Prostate gland (tissue), 2 donors: ENCODE measurements at regions not wholly inside any gene's neighbourhood (a gene's known extent, or its start where the extent isn't known, plus 50 kb on each side); places are given as distances from the start of the nearest gene placed in this dataset.
"Not testable (repeated sequence)": the region's sequence is repeated elsewhere in the genome, so short reads cannot be mapped to it uniquely, and the experiment has no call there.

ENCODE experiments used
- DNase-seq: peaks from one replicate; pipeline ENCODE4 v3.0.0-alpha.2; 2019; ENCODE audit warnings: low spot score
- H3K27ac ChIP-seq, 2 donors: fragments of 200-600 bp; sonication (generic); 2 replicates each; pipeline ENCODE4 v1.5.1; 2017 to 2019
- H3K27me3 ChIP-seq: fragments of 200-600 bp; sonication (generic); replicated peaks from 2 replicates; pipeline ENCODE4 v1.5.1; 2019; ENCODE audit not compliant: insufficient read depth
- H3K36me3 ChIP-seq, 2 donors: fragments of 200-600 bp; sonication (generic); 1 replicate in 1 of 2; 2 replicates in 1 of 2; pipeline versions ENCODE4 v1.5.1 to v1.8.1; 2017 to 2019
- H3K4me1 ChIP-seq: fragments of 200-600 bp; sonication (generic); replicated peaks from 2 replicates; pipeline ENCODE4 v1.5.1; 2019
- H3K4me3 ChIP-seq, 2 donors: fragments of 200-600 bp; sonication (generic); 2 replicates each; pipeline ENCODE4 v1.5.1; 2017 to 2019
- H3K9me3 ChIP-seq: fragments of 200-600 bp; sonication (generic); 2 replicates; pipeline ENCODE4 v1.5.1; 2017
- POLR2A ChIP-seq: fragments of 450-650 bp; IDR thresholded peaks from one replicate; pipeline ENCODE4 v1.6.1; 2016; ENCODE audit warnings: antibody characterized with exemption, mild to moderate bottlenecking
- POLR2AphosphoS5 ChIP-seq: sonication (generic); formaldehyde crosslinking; IDR thresholded peaks from one replicate; pipeline ENCODE4 v1.6.1; 2017; ENCODE audit warnings: antibody characterized with exemption
- WGBS: methylation state at CpG from one replicate; pipeline ENCODE4 v1.1.5; 2018; 5-methylcytosine and 5-hydroxymethylcytosine counted together
- intact Hi-C: fragments of 100-400 bp; cut with DNase I; formaldehyde crosslinking; loops from one replicate; pipeline ENCODE4 v1.14.2; 2022
- TF ChIP-seq, protein P1 (sequence below), 4 experiments: fragments of 200-600 bp in 2 of 4; fragments of 450-650 bp in 2 of 4; sonication (generic) in 2 of 4; IDR thresholded peaks; 1 replicate in 3 of 4; 2 replicates in 1 of 4; pipeline ENCODE4 v1.5.1; 2016 to 2019; ENCODE audit warnings: antibody characterized with exemption in 4 of 4, mild to moderate bottlenecking in 2 of 4, moderate library complexity in 2 of 4

DNA sequence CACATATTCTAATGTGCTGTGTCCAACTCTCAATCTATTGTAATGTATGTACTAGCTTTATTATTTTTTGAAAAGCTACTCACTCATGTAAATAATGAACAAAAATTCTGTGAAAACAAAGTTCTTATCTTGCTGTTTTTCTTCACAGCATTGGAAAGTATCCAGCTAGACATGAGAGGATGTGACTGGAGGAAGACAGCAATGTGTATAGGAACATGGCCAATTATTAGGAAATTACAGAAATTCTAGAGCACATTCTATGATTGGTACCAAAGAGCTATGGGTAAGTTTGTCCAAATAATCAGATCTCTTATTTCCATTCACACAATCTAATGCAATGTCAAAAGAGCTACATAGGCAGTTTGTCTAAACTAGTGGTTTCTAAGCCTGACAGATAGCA, 1100.2 kb downstream of the FSCB start:
- H3K4me1 ChIP-seq: no peaks in the 10 kb centered on the region
- intact Hi-C loops: no loop called here
- H3K4me3 ChIP-seq: no peak overlapping the region
- H3K27ac ChIP-seq: no peak overlapping the region
- no peaks in the 10 kb centered on the region for H3K36me3 ChIP-seq
- TF ChIP-seq, protein P1, sequence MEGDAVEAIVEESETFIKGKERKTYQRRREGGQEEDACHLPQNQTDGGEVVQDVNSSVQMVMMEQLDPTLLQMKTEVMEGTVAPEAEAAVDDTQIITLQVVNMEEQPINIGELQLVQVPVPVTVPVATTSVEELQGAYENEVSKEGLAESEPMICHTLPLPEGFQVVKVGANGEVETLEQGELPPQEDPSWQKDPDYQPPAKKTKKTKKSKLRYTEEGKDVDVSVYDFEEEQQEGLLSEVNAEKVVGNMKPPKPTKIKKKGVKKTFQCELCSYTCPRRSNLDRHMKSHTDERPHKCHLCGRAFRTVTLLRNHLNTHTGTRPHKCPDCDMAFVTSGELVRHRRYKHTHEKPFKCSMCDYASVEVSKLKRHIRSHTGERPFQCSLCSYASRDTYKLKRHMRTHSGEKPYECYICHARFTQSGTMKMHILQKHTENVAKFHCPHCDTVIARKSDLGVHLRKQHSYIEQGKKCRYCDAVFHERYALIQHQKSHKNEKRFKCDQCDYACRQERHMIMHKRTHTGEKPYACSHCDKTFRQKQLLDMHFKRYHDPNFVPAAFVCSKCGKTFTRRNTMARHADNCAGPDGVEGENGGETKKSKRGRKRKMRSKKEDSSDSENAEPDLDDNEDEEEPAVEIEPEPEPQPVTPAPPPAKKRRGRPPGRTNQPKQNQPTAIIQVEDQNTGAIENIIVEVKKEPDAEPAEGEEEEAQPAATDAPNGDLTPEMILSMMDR (IDR thresholded peaks at IDR 0.05): no peak
- TF ChIP-seq POLR2AphosphoS5 (no peak), POLR2A (no peak)
- H3K27me3 ChIP-seq: no peaks in the 10 kb centered on the region
- H3K9me3 ChIP-seq: no peaks in the 10 kb centered on the region
- no peak for DNase-seq

DNA sequence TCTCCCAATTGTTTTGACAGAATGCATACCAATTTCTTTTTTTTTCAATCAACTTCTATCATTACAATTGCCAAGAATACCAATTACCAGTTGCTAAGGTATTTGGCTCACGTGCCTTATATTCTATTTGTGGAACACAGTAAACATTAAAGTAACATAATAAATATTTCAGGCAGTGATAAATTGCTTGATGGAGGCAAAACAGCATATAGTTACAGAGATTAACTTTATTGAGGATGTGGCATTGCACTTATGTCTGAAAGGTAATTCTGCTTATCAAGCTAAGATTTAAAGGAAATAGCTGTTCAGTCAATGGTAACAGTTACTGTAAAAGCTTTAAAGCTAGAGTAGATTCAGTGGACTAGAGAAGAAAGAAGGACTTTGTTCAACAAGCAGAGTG, 1107.8 kb downstream of the FSCB start:
- no peak overlapping the region for H3K4me3 ChIP-seq
- WGBS: 15% methylated on average over 1 of the region's 1 CpG
- no peaks in the 10 kb centered on the region for H3K9me3 ChIP-seq
- no peaks in the 10 kb centered on the region for H3K27me3 ChIP-seq
- H3K36me3 ChIP-seq: no peaks in the 10 kb centered on the region
- H3K27ac ChIP-seq: no peak overlapping the region
- intact Hi-C loops: no loop called here
- TF ChIP-seq POLR2AphosphoS5: no peak
- no peak for TF ChIP-seq POLR2A
- TF ChIP-seq, protein P1 (IDR thresholded peaks at IDR 0.05): no peak
- DNase-seq: no peak
- no peaks in the 10 kb centered on the region for H3K4me1 ChIP-seq

DNA sequence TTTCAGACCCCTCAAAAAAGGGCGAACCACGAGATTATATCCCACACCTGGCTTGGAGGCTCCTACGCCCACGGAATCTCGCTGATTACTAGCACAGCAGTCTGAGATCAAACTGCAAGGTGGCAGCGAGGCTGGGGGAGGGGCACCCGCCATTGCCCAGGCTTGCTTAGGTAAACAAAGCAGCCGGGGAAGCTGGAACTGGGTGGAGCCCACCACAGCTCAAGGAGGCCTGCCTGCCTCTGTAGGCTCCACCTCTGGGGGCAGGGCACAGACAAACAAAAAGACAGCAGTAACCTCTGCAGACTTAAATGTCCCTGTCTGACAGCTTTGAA, 1136.6 kb downstream of the FSCB start:
- intact Hi-C loops: not testable (repeated sequence)

DNA sequence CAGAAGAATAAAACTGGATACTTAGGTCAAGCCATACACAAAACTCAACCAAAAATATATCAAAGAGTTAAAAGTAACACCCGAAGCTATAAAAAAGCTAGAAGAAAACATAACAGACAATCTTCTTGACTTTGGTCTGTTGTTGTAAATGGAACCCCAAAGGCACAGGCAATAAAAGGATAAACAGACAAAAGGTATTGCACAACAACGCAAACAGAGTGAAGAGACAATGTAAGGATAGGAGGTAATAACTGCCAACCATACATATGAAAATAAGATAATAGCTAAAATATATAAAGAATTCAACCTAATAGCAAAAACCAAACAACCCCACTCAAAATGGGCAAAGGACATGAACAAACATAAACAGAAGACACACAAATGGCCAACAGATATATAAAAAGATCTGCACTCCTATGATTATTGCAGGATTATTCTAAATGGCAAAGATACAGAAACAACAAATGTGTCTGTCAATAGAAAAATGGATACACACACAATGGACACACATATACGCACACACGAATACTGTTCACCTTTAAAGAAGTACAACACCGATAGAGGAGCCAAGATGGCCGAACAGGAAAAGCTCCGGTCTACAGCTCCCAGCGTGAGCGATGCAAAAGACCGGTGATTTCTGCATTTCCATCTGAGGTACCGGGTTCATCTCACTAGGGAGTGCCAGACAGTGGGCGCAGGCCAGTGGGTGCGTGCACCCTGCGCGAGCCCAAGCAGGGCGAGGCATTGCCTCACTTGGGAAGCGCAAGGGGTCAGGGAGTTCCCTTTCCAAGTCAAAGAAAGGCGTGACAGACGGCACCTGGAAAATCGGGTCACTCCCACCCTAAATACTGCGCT, 1137.1 kb downstream of the FSCB start:
- intact Hi-C loops: loop anchor here (10.0 kb wide), 1 partner anchor 375 kb away; no protein-coding TSS in a partner anchor
- TF ChIP-seq, protein P1 (IDR thresholded peaks at IDR 0.05): no peak
- TF ChIP-seq POLR2AphosphoS5 (no peak), POLR2A (no peak)
- Histone ChIP-seq H3K36me3 (no peaks in the 10 kb centered on the region), H3K4me1 (no peaks in the 10 kb centered on the region), H3K9me3 (no peaks in the 10 kb centered on the region), H3K27ac (no peak overlapping the region), H3K4me3 (no peak overlapping the region), H3K27me3 (no peaks in the 10 kb centered on the region)
- no peak for DNase-seq
- 95% methylated on average over 21 of the region's 21 CpGs for WGBS

More for the DNA sequence above, 1136.6 kb downstream of the FSCB start:
- H3K4me1 ChIP-seq, H3K27ac ChIP-seq, H3K36me3 ChIP-seq, DNase-seq, H3K4me3 ChIP-seq, H3K9me3 ChIP-seq, H3K27me3 ChIP-seq: not testable (repeated sequence)
- 56% methylated on average over 8 of the region's 8 CpGs for WGBS

DNA sequence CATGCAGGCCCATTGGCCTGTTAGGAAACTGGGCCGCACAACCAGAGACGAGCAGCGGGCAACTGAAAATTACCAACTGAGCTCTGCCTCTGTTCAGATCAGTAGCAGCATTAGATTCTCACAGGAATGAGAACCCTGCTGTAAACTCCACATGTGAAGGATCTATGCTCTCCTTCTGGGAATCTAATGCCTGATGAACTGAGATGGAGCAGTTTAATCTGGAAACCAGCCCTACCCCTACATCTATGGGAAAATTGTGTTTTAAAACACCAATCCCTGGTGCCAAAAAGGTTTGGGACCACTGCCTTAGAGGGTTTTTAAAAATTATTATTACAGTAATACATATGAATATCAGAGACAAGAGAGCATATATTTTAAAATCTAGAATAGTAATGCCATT, 1144.5 kb downstream of the FSCB start:
- DNase-seq: no peak
- H3K4me3 ChIP-seq: no peak overlapping the region
- H3K9me3 ChIP-seq: no peaks in the 10 kb centered on the region
- H3K36me3 ChIP-seq: no peaks in the 10 kb centered on the region
- WGBS: 100% methylated on average over 3 of the region's 3 CpGs
- intact Hi-C loops: loop anchor here (10.0 kb wide), 1 partner anchor 368 kb away; no protein-coding TSS in a partner anchor
- no peak for TF ChIP-seq POLR2AphosphoS5
- TF ChIP-seq, protein P1 (IDR thresholded peaks at IDR 0.05): no peak
- no peak for TF ChIP-seq POLR2A
- H3K27ac ChIP-seq: no peak overlapping the region
- no peaks in the 10 kb centered on the region for H3K27me3 ChIP-seq
- H3K4me1 ChIP-seq: no peaks in the 10 kb centered on the region
